ENCODE measurements at regions not wholly inside any gene's neighbourhood (a gene's known extent, or its start where the extent isn't known, plus 50 kb on each side); places are given as distances from the start of the nearest gene placed in this dataset.

- no peak for FAIRE-seq
- intact Hi-C loops (cut with micrococcal nuclease): no loop called here
- CTCF ChIA-PET (ENCODE audit: low intra/inter-chr PET ratio): no interaction called here
Measured at GRCh38 chr5:56291079-56291643, 58.0 kb upstream of the ANKRD55 start.

More at GRCh38 chr5:56291079-56291643, 58.0 kb upstream of the ANKRD55 start:
- Histone ChIP-seq H3K9me3 (replicated peaks; ENCODE audit: control insufficient read depth, insufficient read depth, low read depth, low read length) (no peaks in the 10 kb centered on the region), H2AFZ (ENCODE audit: low read depth, low read length) (peak overlapping the region; percentile 71), H3K27ac (ENCODE audit: extremely low read depth, low read depth, low read length) (no peak overlapping the region), H3K27me3 (ENCODE audit: control insufficient read depth in 2 of 2, insufficient read depth in 2 of 2, low read length in 2 of 2) (no peaks in the 10 kb centered on the region), H3K4me2 (ENCODE audit: insufficient read depth, low read length) (no peak overlapping the region), H4K20me1 (replicated peaks; ENCODE audit: control insufficient read depth, insufficient read depth, low read length) (no peaks in the 10 kb centered on the region), H3K36me3 (ENCODE audit: control insufficient read depth, insufficient read depth, low read length) (no peaks in the 10 kb centered on the region), H3K79me2 (ENCODE audit: control insufficient read depth, insufficient read depth, low read length) (no peaks in the 10 kb centered on the region), H3K9me1 (ENCODE audit: control insufficient read depth, insufficient read depth, low read length) (no peaks in the 10 kb centered on the region), H3K4me1 (replicated peaks in 1 of 2; ENCODE audit: control insufficient read depth in 2 of 2, insufficient read depth in 2 of 2, low read length in 2 of 2) (peaks cover 9 to 33% of the 10 kb centered on the region in 2 experiments; a peak in 4 of 5 replicates), H3K9ac (ENCODE audit: insufficient read depth in 1 of 2, low read depth in 2 of 2, low read length in 2 of 2) (no peak overlapping the region), H3K4me3 (no peak overlapping the region)
- DNase-seq (ENCODE audit: extremely low read depth in 1 of 4, low spot score in 3 of 4) (peak in 1 of 4 experiments; percentile 16), ATAC-seq (peak; percentile 37; the same call in 2 of the 3 replicates)
- 89% methylated on average over 1 of the region's 1 CpG for WGBS (ENCODE audit: insufficient coverage, low coverage, missing lambda C conversion rate)
- TF ChIP-seq, protein P1, sequence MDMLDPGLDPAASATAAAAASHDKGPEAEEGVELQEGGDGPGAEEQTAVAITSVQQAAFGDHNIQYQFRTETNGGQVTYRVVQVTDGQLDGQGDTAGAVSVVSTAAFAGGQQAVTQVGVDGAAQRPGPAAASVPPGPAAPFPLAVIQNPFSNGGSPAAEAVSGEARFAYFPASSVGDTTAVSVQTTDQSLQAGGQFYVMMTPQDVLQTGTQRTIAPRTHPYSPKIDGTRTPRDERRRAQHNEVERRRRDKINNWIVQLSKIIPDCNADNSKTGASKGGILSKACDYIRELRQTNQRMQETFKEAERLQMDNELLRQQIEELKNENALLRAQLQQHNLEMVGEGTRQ (CRISPR knock-in tag; IDR thresholded peaks at IDR 0.05): no peak
- TF ChIP-seq, protein P2, sequence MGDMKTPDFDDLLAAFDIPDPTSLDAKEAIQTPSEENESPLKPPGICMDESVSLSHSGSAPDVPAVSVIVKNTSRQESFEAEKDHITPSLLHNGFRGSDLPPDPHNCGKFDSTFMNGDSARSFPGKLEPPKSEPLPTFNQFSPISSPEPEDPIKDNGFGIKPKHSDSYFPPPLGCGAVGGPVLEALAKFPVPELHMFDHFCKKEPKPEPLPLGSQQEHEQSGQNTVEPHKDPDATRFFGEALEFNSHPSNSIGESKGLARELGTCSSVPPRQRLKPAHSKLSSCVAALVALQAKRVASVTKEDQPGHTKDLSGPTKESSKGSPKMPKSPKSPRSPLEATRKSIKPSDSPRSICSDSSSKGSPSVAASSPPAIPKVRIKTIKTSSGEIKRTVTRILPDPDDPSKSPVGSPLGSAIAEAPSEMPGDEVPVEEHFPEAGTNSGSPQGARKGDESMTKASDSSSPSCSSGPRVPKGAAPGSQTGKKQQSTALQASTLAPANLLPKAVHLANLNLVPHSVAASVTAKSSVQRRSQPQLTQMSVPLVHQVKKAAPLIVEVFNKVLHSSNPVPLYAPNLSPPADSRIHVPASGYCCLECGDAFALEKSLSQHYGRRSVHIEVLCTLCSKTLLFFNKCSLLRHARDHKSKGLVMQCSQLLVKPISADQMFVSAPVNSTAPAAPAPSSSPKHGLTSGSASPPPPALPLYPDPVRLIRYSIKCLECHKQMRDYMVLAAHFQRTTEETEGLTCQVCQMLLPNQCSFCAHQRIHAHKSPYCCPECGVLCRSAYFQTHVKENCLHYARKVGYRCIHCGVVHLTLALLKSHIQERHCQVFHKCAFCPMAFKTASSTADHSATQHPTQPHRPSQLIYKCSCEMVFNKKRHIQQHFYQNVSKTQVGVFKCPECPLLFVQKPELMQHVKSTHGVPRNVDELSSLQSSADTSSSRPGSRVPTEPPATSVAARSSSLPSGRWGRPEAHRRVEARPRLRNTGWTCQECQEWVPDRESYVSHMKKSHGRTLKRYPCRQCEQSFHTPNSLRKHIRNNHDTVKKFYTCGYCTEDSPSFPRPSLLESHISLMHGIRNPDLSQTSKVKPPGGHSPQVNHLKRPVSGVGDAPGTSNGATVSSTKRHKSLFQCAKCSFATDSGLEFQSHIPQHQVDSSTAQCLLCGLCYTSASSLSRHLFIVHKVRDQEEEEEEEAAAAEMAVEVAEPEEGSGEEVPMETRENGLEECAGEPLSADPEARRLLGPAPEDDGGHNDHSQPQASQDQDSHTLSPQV (IDR thresholded peaks at IDR 0.05): 0 out of 2 replicates have a peak, but pooled peaks have one; percentile 2
- BruUV-seq (replicated peaks): no TSS peak
- in situ Hi-C loops (cut with MboI): no loop called here
- POLR2A ChIA-PET: no interaction called here

All from K562 (cell line).